ENCODE measurements at regions not wholly inside any gene's neighbourhood (a gene's known extent, or its start where the extent isn't known, plus 50 kb on each side); places are given as distances from the start of the nearest gene placed in this dataset.
"Not testable (repeated sequence)": the region's sequence is repeated elsewhere in the genome, so short reads cannot be mapped to it uniquely, and the experiment has no call there.

- DNase-seq (ENCODE audit: low read depth): no peak
These were observed 178.8 kb downstream of the RPRM start for GRCh38 chr2:153299809-153300208.

GRCh38 chr2:153299217-153299616 lies 179.3 kb downstream of the RPRM start:
- DNase-seq (ENCODE audit: low read depth): no peak

GRCh38 chr2:153294199-153294786 lies 184.3 kb downstream of the RPRM start:
- DNase-seq (ENCODE audit: low read depth): no peak

- no peak for DNase-seq (ENCODE audit: low read depth)
These were observed 186.8 kb downstream of the RPRM start for GRCh38 chr2:153291718-153292117.

GRCh38 chr2:153287109-153287801 lies 191.3 kb downstream of the RPRM start:
- no peak for DNase-seq (ENCODE audit: low read depth)

GRCh38 chr2:153268941-153269461 lies 209.6 kb downstream of the RPRM start:
- DNase-seq (ENCODE audit: low read depth): no peak

- not testable (repeated sequence) for DNase-seq (ENCODE audit: low read depth)
These were observed 221.7 kb downstream of the RPRM start for GRCh38 chr2:153256876-153257275.

GRCh38 chr2:153246636-153247035 lies 231.9 kb downstream of the RPRM start:
- DNase-seq (ENCODE audit: low read depth): not testable (repeated sequence)

GRCh38 chr2:153235516-153235915 lies 243.0 kb downstream of the RPRM start:
- DNase-seq (ENCODE audit: low read depth): no peak

- DNase-seq (ENCODE audit: low read depth): no peak
These were observed 246.1 kb downstream of the RPRM start for GRCh38 chr2:153232464-153232863.

GRCh38 chr2:153230977-153231376 lies 247.6 kb downstream of the RPRM start:
- no peak for DNase-seq (ENCODE audit: low read depth)

GRCh38 chr2:153228904-153229303 lies 249.7 kb downstream of the RPRM start:
- DNase-seq (ENCODE audit: low read depth): no peak

GRCh38 chr2:153227981-153228380 lies 250.6 kb downstream of the RPRM start:
- DNase-seq (ENCODE audit: low read depth): no peak

GRCh38 chr2:153222231-153223165 lies 256.1 kb downstream of the RPRM start:
- no peak for DNase-seq (ENCODE audit: low read depth)

- no peak for DNase-seq (ENCODE audit: low read depth)
These were observed 257.1 kb downstream of the RPRM start for GRCh38 chr2:153221506-153221905.

- DNase-seq (ENCODE audit: low read depth): no peak
These were observed 257.5 kb downstream of the RPRM start for GRCh38 chr2:153221087-153221486.

GRCh38 chr2:153218851-153219250 lies 259.7 kb downstream of the RPRM start:
- DNase-seq (ENCODE audit: low read depth): no peak

GRCh38 chr2:153214337-153214736 lies 264.2 kb downstream of the RPRM start:
- DNase-seq (ENCODE audit: low read depth): no peak

- DNase-seq (ENCODE audit: low read depth): no peak
These were observed 265.5 kb downstream of the RPRM start for GRCh38 chr2:153213022-153213421.

GRCh38 chr2:153197402-153198386 lies 280.9 kb downstream of the RPRM start:
- no peak for DNase-seq (ENCODE audit: low read depth)

- DNase-seq (ENCODE audit: low read depth): no peak
These were observed 282.0 kb downstream of the RPRM start for GRCh38 chr2:153196378-153197058.

All from activated T-helper 9 cell treated with anti-CD3 and anti-CD28 coated beads, Interleukin-2, amount 50 U/mL, for 16 hours (primary cell).